Breast epithelium (tissue), 4 donors: ENCODE measurements at regions not wholly inside any gene's neighbourhood (a gene's known extent, or its start where the extent isn't known, plus 50 kb on each side); places are given as distances from the start of the nearest gene placed in this dataset.

Source experiments
- DNase-seq, 2 donors: peaks; one replicate each; pipeline ENCODE4 v3.0.0-alpha.2; 2019; ENCODE audit warnings: low spot score in 2 of 2
- H3K27ac ChIP-seq, 2 donors: fragments of 200-600 bp; sonication (generic) in 1 of 2; one replicate each; pipeline ENCODE4 v1.5.1; 2016 to 2019; ENCODE audit warnings: mild to moderate bottlenecking in 1 of 2
- H3K27me3 ChIP-seq, 2 donors: fragments of 200-600 bp; sonication (generic) in 1 of 2; one replicate each; pipeline versions ENCODE4 v1.5.1 to v1.6.0; 2017 to 2019; ENCODE audit warnings: control low read depth in 1 of 2, mild to moderate bottlenecking in 1 of 2
- H3K36me3 ChIP-seq: fragments of 200-600 bp; one replicate; pipeline ENCODE4 v1.5.1; 2019
- H3K4me1 ChIP-seq, 2 donors: fragments of 200-600 bp; sonication (generic); one replicate each; pipeline ENCODE4 v1.5.1; 2016 to 2019; ENCODE audit warnings: control low read depth in 1 of 2
- H3K4me3 ChIP-seq, 3 donors: fragments of 200-600 bp; sonication (generic); 1 replicate in 2 of 3; 2 replicates in 1 of 3; pipeline ENCODE4 v1.5.1; 2016 to 2019; ENCODE audit warnings: mild to moderate bottlenecking in 3 of 3, moderate library complexity in 2 of 3
- H3K9me3 ChIP-seq, 2 donors: fragments of 200-600 bp; sonication (generic) in 1 of 2; one replicate each; pipeline ENCODE4 v1.5.1; 2016 to 2019; ENCODE audit warnings: control low read depth in 1 of 2
- CTCF ChIP-seq, 3 donors: fragments of 450-650 bp; IDR thresholded peaks; one replicate each; pipeline ENCODE4 v1.5.1; 2016 to 2017; ENCODE audit warnings: antibody characterized with exemption in 3 of 3, mild to moderate bottlenecking in 3 of 3, moderate library complexity in 3 of 3
- POLR2A ChIP-seq: fragments of 450-650 bp; IDR thresholded peaks from one replicate; pipeline ENCODE4 v1.6.1; 2016; ENCODE audit warnings: antibody characterized with exemption, mild to moderate bottlenecking, moderate library complexity
- POLR2AphosphoS5 ChIP-seq, 3 donors: sonication (generic); formaldehyde crosslinking; IDR thresholded peaks; one replicate each; pipeline ENCODE4 v1.6.1; 2017; ENCODE audit warnings: antibody characterized with exemption in 3 of 3
- intact Hi-C: fragments of 100-400 bp; cut with DNase I; formaldehyde crosslinking; loops from one replicate; pipeline ENCODE4 v1.15.1; 2023; ENCODE audit warnings: low total_unique reads

DNA sequence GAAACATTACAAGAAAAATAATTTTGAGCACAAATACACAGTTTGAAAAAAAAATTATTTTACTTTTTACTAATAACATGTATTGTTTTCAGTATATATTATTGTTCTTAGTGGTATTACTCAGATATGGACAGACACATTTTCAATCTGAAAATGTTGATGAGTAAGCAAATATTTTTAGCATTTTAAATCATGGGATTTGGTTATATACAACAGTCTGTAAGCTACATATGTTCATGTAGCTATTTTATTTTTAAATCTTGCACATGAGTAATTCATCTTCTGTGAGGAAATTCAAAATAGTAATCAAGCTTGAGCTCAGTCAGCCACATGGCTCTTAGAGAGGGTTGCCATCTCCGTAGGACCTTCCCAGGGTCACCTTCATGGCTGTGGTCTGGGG lies 471.9 kb downstream of the QKI start:
- no peak overlapping the region for H3K4me3 ChIP-seq
- H3K36me3 ChIP-seq: no peaks in the 10 kb centered on the region
- H3K9me3 ChIP-seq: no peaks in the 10 kb centered on the region
- no peak overlapping the region for H3K27ac ChIP-seq
- no peaks in the 10 kb centered on the region for H3K4me1 ChIP-seq
- intact Hi-C loops: no loop called here
- TF ChIP-seq POLR2A: no peak
- TF ChIP-seq POLR2AphosphoS5 (IDR thresholded peaks at IDR 0.05): no peak
- no peak for TF ChIP-seq CTCF (IDR thresholded peaks at IDR 0.05)
- no peaks in the 10 kb centered on the region for H3K27me3 ChIP-seq
- no peak for DNase-seq

GRCh38 chr6:163883984-163884383 lies 469.5 kb downstream of the QKI start:
- no peak overlapping the region for H3K27ac ChIP-seq
- TF ChIP-seq CTCF (IDR thresholded peaks at IDR 0.05): no peak
- no peak overlapping the region for H3K4me3 ChIP-seq
- H3K27me3 ChIP-seq: no peaks in the 10 kb centered on the region
- no peaks in the 10 kb centered on the region for H3K4me1 ChIP-seq
- no peaks in the 10 kb centered on the region for H3K36me3 ChIP-seq
- intact Hi-C loops: no loop called here
- no peak for DNase-seq
- H3K9me3 ChIP-seq: no peaks in the 10 kb centered on the region

DNA sequence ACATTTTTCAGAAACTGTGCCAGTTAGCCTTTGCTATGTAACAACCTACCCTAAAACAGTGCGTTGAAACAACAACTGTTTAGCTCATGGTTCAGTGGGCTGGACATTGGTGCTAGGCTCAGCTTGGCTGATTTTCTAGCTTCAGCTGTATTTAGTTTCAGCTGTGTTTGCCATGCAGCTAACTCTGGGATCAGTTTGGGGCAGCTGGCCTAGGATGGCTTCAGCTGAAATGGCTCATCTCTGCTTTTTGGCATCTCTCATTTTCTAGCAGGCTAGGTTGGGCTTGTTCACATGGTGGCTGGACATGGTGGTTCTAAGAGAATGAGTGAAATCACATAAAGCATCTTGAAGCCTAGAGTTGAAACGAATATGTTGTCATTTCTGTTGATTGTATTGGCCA lies 464.2 kb downstream of the QKI start:
- Histone ChIP-seq H3K4me3 (no peak overlapping the region), H3K9me3 (no peaks in the 10 kb centered on the region), H3K27ac (no peak overlapping the region), H3K4me1 (no peaks in the 10 kb centered on the region), H3K36me3 (no peaks in the 10 kb centered on the region), H3K27me3 (no peaks in the 10 kb centered on the region)
- TF ChIP-seq POLR2A: no peak
- TF ChIP-seq POLR2AphosphoS5 (IDR thresholded peaks at IDR 0.05): no peak
- TF ChIP-seq CTCF (IDR thresholded peaks at IDR 0.05): no peak
- DNase-seq: no peak
- intact Hi-C loops: no loop called here

DNA sequence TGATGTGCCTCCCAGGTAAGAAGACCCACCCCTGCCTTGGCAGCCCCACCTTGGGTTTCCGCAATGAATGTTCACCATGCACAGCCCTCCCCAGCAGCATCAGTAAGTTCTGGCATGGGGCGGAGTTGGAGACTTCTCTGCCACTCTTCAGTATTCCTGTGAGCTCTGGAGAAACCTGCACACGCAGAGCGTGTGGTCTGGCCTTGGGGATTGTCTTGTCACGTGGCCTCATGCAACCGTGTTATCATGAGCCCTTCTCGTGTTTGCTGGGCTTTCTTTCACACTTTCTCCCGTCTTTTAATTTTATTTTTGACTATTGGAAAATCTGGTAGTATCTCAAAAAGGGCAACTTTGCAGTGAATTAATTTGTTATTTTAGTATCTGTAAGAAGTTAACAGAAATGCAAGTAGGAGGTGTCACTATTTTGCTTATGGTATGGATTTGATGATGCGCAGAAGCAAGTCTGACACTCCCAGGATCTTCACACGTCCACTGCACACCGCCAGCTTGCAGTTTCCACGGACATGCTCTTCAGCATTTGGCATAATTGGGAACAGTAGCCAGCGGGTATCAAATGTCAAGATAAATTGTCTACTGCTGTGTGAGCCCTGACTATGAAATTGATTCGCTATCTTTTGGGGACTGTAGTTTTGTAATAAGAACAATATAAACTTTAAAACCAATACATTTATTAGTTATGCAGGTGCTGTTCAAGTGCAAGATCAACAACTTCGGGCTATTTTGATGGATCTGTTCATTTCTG lies 463.5 kb downstream of the QKI start:
- no peaks in the 10 kb centered on the region for H3K27me3 ChIP-seq
- H3K27ac ChIP-seq: no peak overlapping the region
- no peaks in the 10 kb centered on the region for H3K9me3 ChIP-seq
- no peaks in the 10 kb centered on the region for H3K36me3 ChIP-seq
- no peak for DNase-seq
- no peak for TF ChIP-seq POLR2AphosphoS5 (IDR thresholded peaks at IDR 0.05)
- TF ChIP-seq CTCF (IDR thresholded peaks at IDR 0.05): no peak
- no peak for TF ChIP-seq POLR2A
- H3K4me1 ChIP-seq: no peaks in the 10 kb centered on the region
- intact Hi-C loops: no loop called here
- no peak overlapping the region for H3K4me3 ChIP-seq

DNA sequence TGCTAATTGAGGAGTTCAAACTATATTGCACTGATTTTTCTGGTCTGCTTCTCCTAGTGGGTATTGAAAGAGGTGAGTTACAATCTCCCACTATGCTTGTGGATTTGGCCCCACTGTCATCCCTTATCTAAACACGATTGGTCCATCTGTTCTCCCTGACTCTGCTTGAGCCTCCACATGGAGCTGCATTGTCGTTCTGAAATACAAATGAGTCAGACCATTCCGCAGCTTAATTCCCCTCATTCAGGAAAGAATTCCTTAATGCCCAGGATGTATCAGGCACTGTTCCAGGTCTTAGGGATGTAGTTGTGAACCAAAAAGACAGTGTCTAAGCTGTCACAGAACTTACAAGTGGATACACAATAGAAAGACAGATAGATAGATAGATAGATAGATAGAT lies 461.9 kb downstream of the QKI start:
- intact Hi-C loops: no loop called here
- no peak overlapping the region for H3K4me3 ChIP-seq
- H3K27me3 ChIP-seq: no peaks in the 10 kb centered on the region
- H3K4me1 ChIP-seq: no peaks in the 10 kb centered on the region
- no peak for TF ChIP-seq POLR2A
- TF ChIP-seq POLR2AphosphoS5 (IDR thresholded peaks at IDR 0.05): no peak
- TF ChIP-seq CTCF (IDR thresholded peaks at IDR 0.05): no peak
- no peaks in the 10 kb centered on the region for H3K9me3 ChIP-seq
- no peak overlapping the region for H3K27ac ChIP-seq
- H3K36me3 ChIP-seq: no peaks in the 10 kb centered on the region
- DNase-seq: no peak
